ENCODE measurements at regions not wholly inside any gene's neighbourhood (a gene's known extent, or its start where the extent isn't known, plus 50 kb on each side); places are given as distances from the start of the nearest gene placed in this dataset.
A peak's percentile ranks its signal among the peaks of the same experiment; 100 is the strongest.
"Not testable (repeated sequence)": the region's sequence is repeated elsewhere in the genome, so short reads cannot be mapped to it uniquely, and the experiment has no call there.

DNA sequence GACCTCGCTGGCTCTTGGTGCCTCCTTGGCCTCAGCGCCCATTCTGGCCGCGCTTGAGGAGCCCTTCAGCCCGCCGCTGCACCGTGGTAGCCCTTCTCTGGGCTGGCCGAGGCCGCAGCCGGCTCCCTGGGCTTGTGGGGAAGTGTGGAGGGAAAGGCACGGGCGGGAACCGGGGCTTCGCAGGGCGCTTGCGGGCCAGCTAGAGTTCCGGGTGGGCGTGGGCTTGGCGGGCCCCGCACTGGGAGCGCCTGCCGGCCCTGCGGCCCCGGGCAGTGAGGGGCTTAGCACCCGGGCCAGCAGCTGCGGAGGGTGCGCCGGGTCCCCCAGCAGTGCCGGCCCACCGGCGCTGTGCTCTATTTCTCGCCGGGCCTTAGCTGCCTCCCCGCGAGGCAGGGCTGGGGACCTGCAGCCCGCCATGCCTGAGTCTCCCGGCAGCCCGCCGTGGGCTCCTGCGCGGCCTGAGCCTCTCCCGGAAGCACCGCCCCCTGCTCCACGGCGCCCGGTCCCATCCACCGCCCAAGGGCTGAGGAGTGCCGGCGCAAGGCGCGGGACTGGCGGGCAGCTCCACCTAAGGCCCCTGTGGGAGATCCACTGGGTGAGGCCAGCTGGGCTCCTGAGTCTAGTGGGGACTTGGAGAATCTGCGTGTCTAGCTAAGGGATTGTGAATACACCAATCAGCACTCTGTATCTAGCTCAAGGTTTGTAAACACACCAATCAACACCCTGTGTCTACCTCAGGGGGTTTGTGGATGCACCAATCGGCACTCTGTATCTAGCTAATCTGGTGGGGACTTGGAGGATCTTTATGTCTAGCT is 141.1 kb downstream of the SLCO4C1 start:
- not testable (repeated sequence) for DNase-seq (ENCODE audit: low spot score)

DNA sequence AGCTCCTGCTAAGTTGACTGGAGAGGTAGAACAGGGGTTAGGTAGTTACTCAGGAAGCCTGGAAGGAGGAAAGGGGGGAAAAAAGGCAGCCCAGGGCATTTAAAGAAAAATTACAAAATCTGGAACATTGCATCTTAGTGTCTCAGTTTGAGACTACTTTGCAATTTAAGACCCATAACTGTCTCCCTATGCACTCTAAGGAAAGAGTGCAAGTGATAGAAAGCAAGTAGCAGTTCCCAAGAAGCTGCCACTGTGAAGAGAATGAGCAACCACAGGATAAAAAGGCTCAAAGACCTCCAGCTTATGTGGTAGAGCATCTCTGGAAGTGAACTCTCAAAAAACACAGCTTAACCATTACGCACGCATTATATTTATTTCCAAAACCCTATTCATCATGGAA is 141.8 kb downstream of the SLCO4C1 start:
- DNase-seq (ENCODE audit: low spot score): no peak

DNA sequence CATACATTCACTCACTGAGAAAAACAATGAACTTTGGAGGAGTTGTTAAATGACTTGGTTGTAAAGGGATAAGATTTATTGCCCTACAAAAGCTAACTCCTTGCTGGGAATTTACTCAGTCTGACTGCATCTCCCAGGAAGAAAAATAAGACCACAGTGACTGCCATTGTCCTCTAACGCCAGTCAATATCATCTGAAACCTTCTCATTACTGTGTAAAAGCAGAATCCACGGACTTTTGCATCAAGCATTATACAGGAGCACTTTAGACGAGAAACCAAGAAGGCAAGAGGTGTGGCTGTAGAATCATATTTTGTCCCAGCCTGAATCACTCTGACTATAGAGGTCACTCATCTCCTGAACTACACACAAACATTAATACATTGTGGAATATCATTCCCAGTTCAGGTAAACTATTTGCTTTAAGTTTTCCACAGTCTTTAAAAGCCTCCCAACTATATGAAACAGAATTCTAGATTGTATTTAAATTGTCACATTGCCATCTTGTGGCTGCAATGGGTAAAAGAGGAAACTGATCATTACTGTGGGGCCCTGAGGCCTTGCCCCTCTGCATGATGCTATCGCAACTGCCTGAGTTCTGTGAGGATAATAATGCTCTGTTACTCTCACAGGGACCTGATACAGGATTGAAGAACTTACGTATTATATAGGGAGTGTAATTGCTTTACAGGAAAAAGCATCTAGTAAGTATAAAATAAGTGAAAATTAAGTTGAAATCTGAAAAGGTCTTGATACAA is 142.9 kb downstream of the SLCO4C1 start:
- peak; percentile 5 for DNase-seq (ENCODE audit: low spot score)

DNA sequence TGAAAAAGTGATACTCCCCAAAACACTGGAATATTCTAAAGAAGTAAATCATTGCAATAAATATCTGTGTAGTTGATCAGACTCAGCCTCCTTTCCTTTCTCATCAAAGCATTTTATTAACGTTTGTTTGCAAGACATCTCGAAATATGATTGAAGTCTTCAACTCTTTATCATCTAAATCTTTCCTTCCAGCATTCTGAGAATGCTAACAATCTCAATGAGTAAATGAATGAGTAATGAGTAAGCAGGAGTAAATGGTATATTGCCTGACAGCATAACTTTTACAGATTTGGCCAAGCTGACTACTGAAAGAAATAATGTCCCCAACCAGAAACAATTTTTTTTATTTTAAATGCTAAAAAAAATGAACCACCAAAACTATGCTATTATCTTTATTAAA is 157.1 kb downstream of the SLCO4C1 start:
- no peak for DNase-seq (ENCODE audit: low spot score)

DNA sequence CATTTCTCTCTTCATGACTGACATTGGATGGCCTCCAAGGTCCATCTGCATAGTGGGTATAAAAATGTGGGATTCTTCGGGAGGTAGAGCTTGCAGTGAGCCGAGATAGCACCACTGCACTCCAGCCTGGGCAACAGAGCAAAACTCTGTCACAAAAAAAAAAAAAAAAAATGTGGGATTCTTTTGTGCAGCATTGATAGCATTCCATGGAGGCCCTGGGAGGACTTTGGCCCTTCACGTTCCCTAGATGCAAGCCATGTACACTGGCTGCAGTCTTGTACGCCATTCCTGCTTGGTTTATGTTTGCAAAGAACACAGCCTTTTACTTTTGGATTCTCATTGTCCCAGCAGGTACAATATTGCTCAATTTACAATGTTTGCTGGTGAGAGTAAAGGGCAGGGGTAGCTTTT is 157.8 kb downstream of the SLCO4C1 start:
- DNase-seq (ENCODE audit: low spot score): no peak

DNA sequence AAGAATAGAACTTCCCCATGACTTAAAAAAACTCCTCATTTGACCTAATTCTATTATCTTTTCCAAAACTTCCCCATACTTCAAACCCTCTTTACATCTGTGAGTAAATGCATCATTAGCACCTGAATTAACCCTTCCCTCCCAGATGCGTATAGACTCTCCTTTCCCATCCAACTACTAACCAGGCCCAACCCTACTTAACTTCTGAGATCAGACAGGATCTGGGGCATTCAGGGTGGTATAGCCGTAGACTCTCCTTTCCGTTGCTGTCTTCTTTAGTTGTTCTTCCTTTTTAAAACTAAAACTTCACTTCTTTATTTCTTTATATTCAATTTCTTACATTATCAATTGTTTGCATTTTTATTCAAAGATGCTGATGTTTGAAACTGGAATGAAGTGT is 165.2 kb downstream of the SLCO4C1 start:
- no peak for DNase-seq (ENCODE audit: low spot score)

DNA sequence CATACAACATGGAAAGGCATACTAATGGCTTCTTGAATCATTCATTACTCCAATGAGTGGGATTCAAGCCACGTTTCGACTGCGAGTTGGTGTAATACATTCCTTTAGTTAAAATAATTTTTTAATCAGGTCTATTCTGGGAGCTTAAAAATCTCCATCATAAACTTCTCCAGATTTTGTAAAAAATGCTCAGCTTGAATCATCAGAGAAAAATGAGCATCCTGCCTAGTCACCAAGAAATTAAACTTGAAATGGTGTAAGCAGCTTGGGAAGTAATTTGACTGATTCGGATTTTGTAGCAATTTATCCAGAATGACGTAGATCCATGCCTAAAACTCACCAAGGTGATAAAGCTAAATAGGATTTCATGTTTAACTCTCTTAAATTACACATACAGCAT is 165.7 kb downstream of the SLCO4C1 start:
- DNase-seq (ENCODE audit: low spot score): no peak

DNA sequence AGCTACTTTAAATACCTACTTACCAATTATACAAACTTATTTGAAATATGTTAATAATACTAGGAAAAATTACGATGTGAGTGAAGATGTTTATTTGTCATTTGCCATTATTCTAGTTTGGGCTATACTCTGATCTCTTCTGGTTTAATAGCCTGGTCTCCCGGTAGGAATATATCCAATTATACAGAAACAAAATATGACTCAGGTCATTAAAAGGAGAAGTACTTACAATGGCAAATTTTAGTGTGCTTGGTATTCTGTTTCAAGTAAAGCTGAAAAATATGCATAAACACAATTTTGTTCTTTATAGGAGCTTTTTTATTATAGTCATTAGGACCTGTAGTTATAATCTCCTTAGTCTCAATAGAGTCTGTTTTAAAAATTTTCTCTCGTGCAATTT is 176.8 kb downstream of the SLCO4C1 start:
- no peak for DNase-seq (ENCODE audit: low spot score)

DNA sequence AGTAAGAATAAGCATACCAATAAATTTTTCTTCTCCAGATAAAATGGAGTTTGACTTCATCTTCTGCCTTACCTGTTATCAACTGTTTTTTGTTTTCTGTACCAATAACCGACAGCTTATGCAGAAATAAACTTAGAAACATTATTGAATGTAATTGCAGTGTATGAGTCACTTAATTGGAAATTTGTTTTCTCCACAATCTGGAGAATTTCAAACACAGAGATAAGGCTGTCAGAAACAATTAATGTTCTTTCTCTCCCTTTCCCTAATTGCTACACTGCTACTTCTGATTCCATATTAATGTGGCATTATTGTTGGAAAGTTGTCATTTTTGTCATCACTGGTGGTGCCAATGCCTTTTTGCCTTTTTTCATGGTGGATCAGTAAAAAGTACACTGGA is 180.3 kb downstream of the SLCO4C1 start:
- no peak for DNase-seq (ENCODE audit: low spot score)

DNA sequence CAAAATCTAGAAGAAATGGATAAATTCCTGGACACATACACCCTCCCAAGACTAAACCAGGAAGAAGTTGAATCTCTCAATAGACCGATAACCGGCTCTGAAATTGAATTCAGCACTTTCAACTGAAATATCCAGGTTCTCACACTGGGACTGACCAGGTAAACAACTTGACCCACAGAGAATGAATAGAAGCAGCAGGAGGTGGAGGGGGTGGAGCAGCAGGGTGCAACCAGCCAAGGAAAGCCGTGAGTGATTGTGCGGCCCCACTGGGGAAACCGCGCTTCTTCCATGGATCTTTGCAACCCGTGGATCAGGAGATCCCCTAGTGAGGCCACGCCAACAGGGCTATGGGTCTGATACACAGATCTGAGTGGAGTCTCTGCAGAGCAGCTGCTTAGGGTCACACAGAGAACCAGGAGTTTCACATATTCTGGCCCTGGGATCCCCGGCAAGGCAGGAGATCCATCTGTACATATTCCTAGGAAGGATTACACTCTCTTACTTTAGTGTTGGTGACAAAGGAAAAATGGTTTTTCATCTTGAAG is 181.5 kb downstream of the SLCO4C1 start:
- DNase-seq (ENCODE audit: low spot score): no peak

DNA sequence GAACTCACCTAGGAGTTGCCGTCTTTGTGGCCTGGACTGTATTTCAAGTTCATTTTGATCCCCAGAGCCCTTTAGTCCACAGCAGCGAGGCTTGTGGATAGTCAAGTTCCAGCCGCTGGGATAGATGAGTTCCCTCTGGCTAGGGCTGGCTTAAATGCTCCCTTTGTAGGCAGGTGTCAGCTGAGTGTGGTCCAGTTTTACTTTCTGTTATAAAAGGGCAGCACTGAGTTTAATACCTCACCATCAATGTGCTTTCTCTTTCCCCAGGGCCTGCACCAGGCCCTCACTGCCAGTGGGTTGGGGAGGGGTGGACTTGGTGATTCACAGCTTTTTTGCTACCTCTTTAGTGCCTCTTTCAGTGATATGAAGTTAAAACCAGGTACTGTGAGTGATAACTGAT is 188.2 kb downstream of the SLCO4C1 start:
- no peak for DNase-seq (ENCODE audit: low spot score)

DNA sequence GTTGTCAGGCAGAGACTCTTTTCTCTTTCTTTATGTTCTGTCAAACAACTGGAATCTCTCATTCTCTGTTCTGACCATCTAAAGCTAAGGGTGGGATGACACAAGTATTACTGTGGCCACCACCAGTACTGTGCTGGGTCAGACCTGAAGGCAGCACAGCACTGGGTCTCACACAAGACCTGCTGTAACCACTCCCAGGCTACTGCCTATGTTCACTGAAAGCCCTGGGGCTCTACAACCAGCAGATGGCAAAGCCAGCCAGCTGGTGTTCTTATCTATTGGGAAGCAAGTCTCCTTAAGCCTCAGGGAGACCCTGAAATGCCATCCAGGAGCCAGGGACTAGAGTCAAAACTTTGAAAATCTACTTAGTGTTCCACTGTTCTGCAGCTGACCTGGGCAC is 189.5 kb downstream of the SLCO4C1 start:
- DNase-seq (ENCODE audit: low spot score): no peak

DNA sequence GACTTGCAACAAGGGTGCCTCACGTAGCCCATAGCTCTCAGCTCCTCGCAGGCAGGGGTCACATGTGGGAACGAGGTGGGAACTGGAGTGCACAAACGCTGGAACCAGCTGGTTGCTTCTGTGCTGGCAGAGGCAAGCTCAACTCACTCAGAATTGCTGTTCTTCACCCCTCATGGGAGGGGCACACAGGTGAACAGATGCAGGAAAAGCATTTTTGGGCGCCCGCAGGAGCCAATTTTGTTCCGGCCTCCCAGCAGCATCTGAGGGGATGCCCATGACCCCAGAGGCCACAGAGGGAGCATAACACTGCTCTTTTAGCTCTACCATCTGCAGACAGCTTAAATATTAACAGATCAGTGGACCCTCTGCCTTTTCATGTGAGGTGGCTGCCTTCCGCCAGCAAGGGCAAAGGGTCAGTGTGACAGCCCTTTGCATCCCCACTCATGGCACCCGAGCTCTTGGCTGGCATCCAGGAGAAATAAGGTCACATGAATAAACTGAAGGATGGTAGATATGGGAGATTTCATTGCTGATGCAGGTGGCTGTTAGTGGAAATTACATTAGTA is 196.2 kb downstream of the SLCO4C1 start:
- DNase-seq (ENCODE audit: low spot score): no peak

DNA sequence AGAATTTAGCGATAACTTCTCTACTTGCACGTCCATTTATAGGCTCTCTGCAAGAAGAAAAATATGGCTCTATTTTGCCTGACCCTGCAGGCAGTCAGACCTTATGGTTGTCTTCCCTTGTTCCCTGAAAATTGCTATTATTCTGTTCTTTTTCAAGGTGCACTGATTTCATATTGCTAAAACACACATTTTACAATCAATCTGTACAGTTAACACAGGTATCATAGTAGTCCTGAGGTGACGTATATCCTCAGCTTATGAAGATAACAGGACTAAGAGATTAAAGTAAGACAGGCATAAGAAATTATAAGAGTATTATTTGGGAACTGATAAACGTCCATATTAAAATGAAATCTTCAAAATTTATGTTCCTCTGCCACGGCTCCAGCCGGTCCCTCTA is 197.0 kb downstream of the SLCO4C1 start:
- not testable (repeated sequence) for DNase-seq (ENCODE audit: low spot score)

DNA sequence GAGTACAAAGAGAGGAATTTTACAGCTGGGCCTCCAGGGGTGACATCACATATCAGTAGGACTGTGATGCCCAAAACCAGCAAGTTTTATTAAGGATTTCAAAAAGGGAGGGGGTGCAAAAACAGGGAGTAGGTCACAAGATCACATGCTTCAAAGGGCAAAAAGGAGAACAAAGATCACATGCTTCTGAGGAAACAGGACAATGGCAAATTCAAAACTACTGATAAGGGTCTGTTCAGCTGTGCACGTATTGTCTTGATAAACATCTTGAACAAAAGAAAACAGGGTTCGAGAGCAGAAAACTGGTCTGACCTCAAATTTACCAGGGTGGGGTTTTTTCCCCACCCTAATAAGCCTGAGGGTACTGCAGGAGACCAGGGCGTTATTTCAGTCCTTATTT is 197.5 kb downstream of the SLCO4C1 start:
- not testable (repeated sequence) for DNase-seq (ENCODE audit: low spot score)

DNA sequence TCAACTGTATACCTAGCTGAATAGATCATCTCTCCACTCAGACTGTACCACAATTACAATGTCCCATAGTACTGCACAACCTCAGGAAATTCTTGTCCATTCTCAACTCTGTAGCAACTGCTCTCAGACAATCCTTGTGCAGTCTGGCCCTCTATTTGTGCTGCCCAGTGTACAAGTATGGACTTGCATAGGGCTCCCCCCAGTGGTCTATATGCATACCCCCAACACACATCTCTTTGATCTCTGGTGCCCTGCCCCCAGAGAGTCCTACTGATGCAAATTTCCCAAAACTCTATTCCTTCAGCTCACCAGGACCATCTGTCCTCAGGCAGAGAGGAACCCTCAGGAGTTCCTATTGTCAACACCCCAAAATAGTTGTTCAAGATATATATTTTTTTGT is 205.3 kb downstream of the SLCO4C1 start:
- DNase-seq (ENCODE audit: low spot score): peak; percentile 11

DNA sequence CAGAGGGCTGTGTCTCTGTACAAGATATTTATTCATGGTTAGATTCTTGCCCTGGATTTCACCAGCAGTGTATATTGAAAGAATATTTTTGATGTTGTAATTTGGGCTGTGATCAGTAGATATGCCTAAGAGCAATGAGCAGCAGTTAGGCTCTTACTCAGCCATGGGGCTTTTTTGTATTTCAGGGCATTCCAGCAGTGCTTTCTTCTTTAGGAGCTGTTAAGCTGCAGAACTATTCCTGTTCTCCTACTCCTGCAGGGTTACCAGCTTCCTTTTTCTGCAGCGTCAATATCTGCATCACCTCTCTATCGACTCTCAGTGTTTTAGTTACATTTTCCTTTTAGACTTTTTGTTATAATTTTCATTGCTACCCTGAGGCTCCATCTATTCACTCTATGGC is 206.2 kb downstream of the SLCO4C1 start:
- no peak for DNase-seq (ENCODE audit: low spot score)

DNA sequence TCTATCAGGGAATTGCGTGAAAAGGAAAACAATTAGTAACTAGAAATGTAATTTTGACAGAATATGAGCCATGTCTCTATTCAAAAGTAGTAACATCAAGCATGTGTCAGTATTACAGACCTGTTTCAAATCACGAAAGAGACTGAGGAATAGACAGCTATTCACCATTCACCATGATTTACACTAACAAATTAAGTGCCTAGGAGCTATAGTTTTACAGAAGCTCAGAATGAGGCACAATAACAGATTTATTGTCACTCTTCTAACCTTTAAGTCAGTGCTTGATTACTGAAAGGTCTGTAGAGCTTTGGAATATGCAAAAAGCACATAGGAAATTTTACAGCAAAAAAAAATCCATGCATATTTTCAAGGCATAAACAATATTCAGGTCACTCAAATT is 208.2 kb downstream of the SLCO4C1 start:
- DNase-seq (ENCODE audit: low spot score): no peak

DNA sequence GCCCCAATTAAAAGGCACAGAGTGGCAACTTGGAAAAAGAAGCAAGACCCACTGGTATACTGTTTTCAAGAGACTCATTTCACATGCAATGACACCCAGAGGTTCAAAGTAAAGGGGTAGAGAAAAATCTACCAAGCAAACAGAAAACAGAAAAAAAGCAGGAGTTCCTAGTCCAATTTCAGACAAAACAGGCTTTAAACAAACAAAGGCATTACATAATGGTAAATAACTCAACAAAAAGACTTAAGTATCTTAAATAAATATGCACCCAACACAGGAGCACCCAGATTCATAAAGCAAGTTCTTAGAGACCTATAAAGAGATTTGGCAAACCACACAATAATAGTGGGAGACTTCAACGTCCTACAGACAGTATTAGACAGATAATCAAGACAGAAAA is 215.8 kb downstream of the SLCO4C1 start:
- no peak for DNase-seq (ENCODE audit: low spot score)

DNA sequence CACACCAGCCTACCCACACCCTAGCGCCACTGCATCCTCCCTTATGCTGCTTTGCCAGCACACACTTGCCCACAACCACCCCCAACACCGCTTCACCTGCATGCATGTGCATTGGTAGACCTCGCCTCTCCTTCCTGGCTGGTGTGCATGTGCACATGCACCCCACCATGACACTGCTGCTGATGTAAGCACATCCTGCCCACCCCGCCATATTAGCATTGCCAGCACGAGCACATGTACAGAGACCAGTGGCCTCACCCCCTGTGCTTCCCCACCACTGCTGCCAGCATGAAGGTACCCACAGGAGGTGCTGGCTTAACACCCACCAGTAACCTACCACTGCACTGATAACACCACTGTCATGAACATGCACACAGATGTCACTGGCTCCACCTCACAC is 218.2 kb downstream of the SLCO4C1 start:
- DNase-seq (ENCODE audit: low spot score): no peak

DNA sequence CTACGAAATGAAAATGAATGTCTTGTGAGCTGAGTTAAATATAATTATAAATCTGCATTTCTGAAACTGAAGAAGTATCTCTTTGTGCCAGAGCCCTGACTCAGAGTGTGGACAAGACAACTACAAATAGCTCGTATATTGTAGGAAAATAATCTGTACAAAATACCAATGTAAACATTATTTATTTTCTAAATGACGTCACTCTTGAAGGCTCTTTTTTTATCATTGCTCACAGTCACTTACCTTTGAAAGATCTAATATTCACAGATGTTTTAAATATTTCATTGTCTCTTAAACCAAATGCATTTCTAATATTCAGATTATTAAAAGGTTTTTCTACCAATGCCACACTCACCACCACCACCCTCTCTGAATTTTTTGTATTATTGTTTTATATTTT is 226.1 kb downstream of the SLCO4C1 start:
- DNase-seq (ENCODE audit: low spot score): no peak

DNA sequence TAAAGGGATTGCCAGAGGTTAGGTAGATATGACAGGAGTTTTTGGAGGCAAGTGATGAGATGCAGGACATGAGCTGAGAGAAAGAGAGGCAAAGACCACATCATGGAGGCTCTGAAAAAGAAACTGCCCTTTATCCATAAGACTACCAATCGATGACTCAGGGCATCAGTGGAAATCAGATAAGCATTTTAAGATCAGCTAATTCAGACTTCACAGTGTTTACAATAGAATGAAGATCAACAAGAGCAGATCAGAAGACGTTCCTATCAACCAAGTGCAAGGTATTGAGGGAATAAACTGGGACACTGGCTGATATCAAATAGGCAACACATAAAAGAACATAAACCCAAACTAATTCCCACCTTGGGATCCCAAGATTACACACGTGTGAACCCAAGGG is 227.2 kb downstream of the SLCO4C1 start:
- DNase-seq (ENCODE audit: low spot score): no peak

DNA sequence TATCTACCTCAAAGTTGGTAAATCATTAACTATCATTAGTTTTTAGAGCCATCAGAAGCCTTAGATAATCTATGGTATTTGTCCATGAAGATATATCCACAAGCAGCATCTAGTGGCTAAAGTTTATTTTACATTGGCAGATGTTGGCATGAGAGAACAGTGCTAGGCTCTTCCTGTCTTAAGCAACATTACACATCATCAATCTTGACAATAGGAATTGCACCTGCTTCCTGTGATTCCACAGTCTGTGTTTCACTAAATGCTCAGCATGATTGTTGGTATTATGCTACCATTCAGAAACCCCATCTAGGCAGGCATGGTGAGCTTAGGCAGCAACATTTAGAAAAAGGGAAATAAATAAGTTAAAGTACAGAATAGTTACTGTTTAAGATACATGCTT is 246.6 kb downstream of the SLCO4C1 start:
- no peak for DNase-seq (ENCODE audit: low spot score)

All from COLO829 (cell line).